ENCODE measurements at regions not wholly inside any gene's neighbourhood (a gene's known extent, or its start where the extent isn't known, plus 50 kb on each side); places are given as distances from the start of the nearest gene placed in this dataset.

- peaks cover 0 to 2% of the 10 kb centered on the region in 2 donors for H3K9me3 ChIP-seq (ENCODE audit: control insufficient read depth in 2 of 2, insufficient read depth in 1 of 2, low read depth in 1 of 2, low read length in 1 of 2)
- H3K27me3 ChIP-seq (ENCODE audit: control insufficient read depth in 3 of 3, insufficient read depth in 3 of 3, low read length in 3 of 3): no peaks in the 10 kb centered on the region
- H3K36me3 ChIP-seq (ENCODE audit: control insufficient read depth in 3 of 3, insufficient read depth in 2 of 3, low read depth in 1 of 3, low read length in 3 of 3): no peaks in the 10 kb centered on the region
- H3K27ac ChIP-seq (ENCODE audit: low read depth in 1 of 3, low read length in 2 of 3): no peak overlapping the region
- H3K4me3 ChIP-seq (ENCODE audit: low read depth in 1 of 3, low read length in 3 of 3): no peak overlapping the region
- no peak for DNase-seq
- FAIRE-seq: no peak
- H3K4me1 ChIP-seq (ENCODE audit: control insufficient read depth in 3 of 3, insufficient read depth in 2 of 3, low read depth in 1 of 3, low read length in 2 of 3): no peaks in the 10 kb centered on the region
- WGBS, 3 donors: 48 to 85% (median 68%) methylated on average over 1 of the region's 1 CpG
Observed at GRCh38 chrX:122078079-122078478, 1030.7 kb downstream of the GLUD2 start.

GRCh38 chrX:122087341-122087740 lies 1039.9 kb downstream of the GLUD2 start:
- FAIRE-seq (no peak), DNase-seq (no peak)
- Histone ChIP-seq H3K27me3 (ENCODE audit: control insufficient read depth in 3 of 3, insufficient read depth in 3 of 3, low read length in 3 of 3) (no peaks in the 10 kb centered on the region), H3K27ac (ENCODE audit: low read depth in 1 of 3, low read length in 2 of 3) (no peak overlapping the region), H3K4me3 (ENCODE audit: low read depth in 1 of 3, low read length in 3 of 3) (no peak overlapping the region), H3K4me1 (ENCODE audit: control insufficient read depth in 3 of 3, insufficient read depth in 2 of 3, low read depth in 1 of 3, low read length in 2 of 3) (no peaks in the 10 kb centered on the region), H3K9me3 (ENCODE audit: control insufficient read depth in 2 of 2, insufficient read depth in 1 of 2, low read depth in 1 of 2, low read length in 1 of 2) (no peaks in the 10 kb centered on the region), H3K36me3 (ENCODE audit: control insufficient read depth in 3 of 3, insufficient read depth in 2 of 3, low read depth in 1 of 3, low read length in 3 of 3) (no peaks in the 10 kb centered on the region)
- WGBS, 3 donors: 0 to 2% (median 0%) methylated on average over 1 of the region's 1 CpG

GRCh38 chrX:122091571-122091970 lies 1044.2 kb downstream of the GLUD2 start:
- Histone ChIP-seq H3K27me3 (ENCODE audit: control insufficient read depth in 3 of 3, insufficient read depth in 3 of 3, low read length in 3 of 3) (no peaks in the 10 kb centered on the region), H3K4me1 (ENCODE audit: control insufficient read depth in 3 of 3, insufficient read depth in 2 of 3, low read depth in 1 of 3, low read length in 2 of 3) (no peaks in the 10 kb centered on the region), H3K4me3 (ENCODE audit: low read depth in 1 of 3, low read length in 3 of 3) (no peak overlapping the region), H3K27ac (ENCODE audit: low read depth in 1 of 3, low read length in 2 of 3) (no peak overlapping the region), H3K9me3 (ENCODE audit: control insufficient read depth in 2 of 2, insufficient read depth in 1 of 2, low read depth in 1 of 2, low read length in 1 of 2) (peaks cover 0 to 5% of the 10 kb centered on the region in 2 donors), H3K36me3 (ENCODE audit: control insufficient read depth in 3 of 3, insufficient read depth in 2 of 3, low read depth in 1 of 3, low read length in 3 of 3) (no peaks in the 10 kb centered on the region)
- DNase-seq: no peak
- FAIRE-seq: no peak

- no peak for FAIRE-seq
- Histone ChIP-seq H3K27ac (ENCODE audit: low read depth in 1 of 3, low read length in 2 of 3) (no peak overlapping the region), H3K4me3 (ENCODE audit: low read depth in 1 of 3, low read length in 3 of 3) (no peak overlapping the region), H3K4me1 (ENCODE audit: control insufficient read depth in 3 of 3, insufficient read depth in 2 of 3, low read depth in 1 of 3, low read length in 2 of 3) (no peaks in the 10 kb centered on the region), H3K36me3 (ENCODE audit: control insufficient read depth in 3 of 3, insufficient read depth in 2 of 3, low read depth in 1 of 3, low read length in 3 of 3) (no peaks in the 10 kb centered on the region), H3K27me3 (ENCODE audit: control insufficient read depth in 3 of 3, insufficient read depth in 3 of 3, low read length in 3 of 3) (no peaks in the 10 kb centered on the region), H3K9me3 (ENCODE audit: control insufficient read depth in 2 of 2, insufficient read depth in 1 of 2, low read depth in 1 of 2, low read length in 1 of 2) (peaks cover 0 to 5% of the 10 kb centered on the region in 2 donors)
- WGBS, 3 donors: 80 to 83% (median 82%) methylated on average over 3 of the region's 3 CpGs
- no peak for DNase-seq
Observed at GRCh38 chrX:122092360-122092759, 1045.0 kb downstream of the GLUD2 start.

- H3K27me3 ChIP-seq (ENCODE audit: control insufficient read depth in 3 of 3, insufficient read depth in 3 of 3, low read length in 3 of 3): no peaks in the 10 kb centered on the region
- H3K27ac ChIP-seq (ENCODE audit: low read depth in 1 of 3, low read length in 2 of 3): no peak overlapping the region
- H3K36me3 ChIP-seq (ENCODE audit: control insufficient read depth in 3 of 3, insufficient read depth in 2 of 3, low read depth in 1 of 3, low read length in 3 of 3): no peaks in the 10 kb centered on the region
- no peak for FAIRE-seq
- peaks cover 0 to 5% of the 10 kb centered on the region in 2 donors for H3K9me3 ChIP-seq (ENCODE audit: control insufficient read depth in 2 of 2, insufficient read depth in 1 of 2, low read depth in 1 of 2, low read length in 1 of 2)
- no peak overlapping the region for H3K4me3 ChIP-seq (ENCODE audit: low read depth in 1 of 3, low read length in 3 of 3)
- no peak for DNase-seq
- H3K4me1 ChIP-seq (ENCODE audit: control insufficient read depth in 3 of 3, insufficient read depth in 2 of 3, low read depth in 1 of 3, low read length in 2 of 3): no peaks in the 10 kb centered on the region
- 92 to 96% (median 93%) methylated on average over 2 of the region's 2 CpGs for WGBS, 3 donors
Observed at GRCh38 chrX:122092978-122093377, 1045.6 kb downstream of the GLUD2 start.

GRCh38 chrX:122094611-122095010 lies 1047.2 kb downstream of the GLUD2 start:
- FAIRE-seq: no peak
- Histone ChIP-seq H3K9me3 (ENCODE audit: control insufficient read depth in 2 of 2, insufficient read depth in 1 of 2, low read depth in 1 of 2, low read length in 1 of 2) (peaks cover 0 to 5% of the 10 kb centered on the region in 2 donors), H3K4me1 (ENCODE audit: control insufficient read depth in 3 of 3, insufficient read depth in 2 of 3, low read depth in 1 of 3, low read length in 2 of 3) (no peaks in the 10 kb centered on the region), H3K4me3 (ENCODE audit: low read depth in 1 of 3, low read length in 3 of 3) (no peak overlapping the region), H3K36me3 (ENCODE audit: control insufficient read depth in 3 of 3, insufficient read depth in 2 of 3, low read depth in 1 of 3, low read length in 3 of 3) (no peaks in the 10 kb centered on the region), H3K27me3 (ENCODE audit: control insufficient read depth in 3 of 3, insufficient read depth in 3 of 3, low read length in 3 of 3) (no peaks in the 10 kb centered on the region), H3K27ac (ENCODE audit: low read depth in 1 of 3, low read length in 2 of 3) (no peak overlapping the region)
- DNase-seq: no peak

- Histone ChIP-seq H3K4me3 (ENCODE audit: low read depth in 1 of 3, low read length in 3 of 3) (no peak overlapping the region), H3K27me3 (ENCODE audit: control insufficient read depth in 3 of 3, insufficient read depth in 3 of 3, low read length in 3 of 3) (no peaks in the 10 kb centered on the region), H3K4me1 (ENCODE audit: control insufficient read depth in 3 of 3, insufficient read depth in 2 of 3, low read depth in 1 of 3, low read length in 2 of 3) (no peaks in the 10 kb centered on the region), H3K36me3 (ENCODE audit: control insufficient read depth in 3 of 3, insufficient read depth in 2 of 3, low read depth in 1 of 3, low read length in 3 of 3) (no peaks in the 10 kb centered on the region), H3K27ac (ENCODE audit: low read depth in 1 of 3, low read length in 2 of 3) (no peak overlapping the region), H3K9me3 (ENCODE audit: control insufficient read depth in 2 of 2, insufficient read depth in 1 of 2, low read depth in 1 of 2, low read length in 1 of 2) (peaks cover 0 to 7% of the 10 kb centered on the region in 2 donors)
- no peak for DNase-seq
- no peak for FAIRE-seq
- 53 to 79% (median 69%) methylated on average over 3 of the region's 3 CpGs for WGBS, 3 donors
Observed at GRCh38 chrX:122113376-122113775, 1066.0 kb downstream of the GLUD2 start.

- DNase-seq (no peak), FAIRE-seq (no peak)
- no peaks in the 10 kb centered on the region for H3K36me3 ChIP-seq (ENCODE audit: control insufficient read depth in 3 of 3, insufficient read depth in 2 of 3, low read depth in 1 of 3, low read length in 3 of 3)
- H3K4me3 ChIP-seq (ENCODE audit: low read depth in 1 of 3, low read length in 3 of 3): no peak overlapping the region
- H3K9me3 ChIP-seq (ENCODE audit: control insufficient read depth in 2 of 2, insufficient read depth in 1 of 2, low read depth in 1 of 2, low read length in 1 of 2): peaks cover 0 to 7% of the 10 kb centered on the region in 2 donors
- 74 to 84% (median 84%) methylated on average over 4 of the region's 4 CpGs for WGBS, 3 donors
- H3K27ac ChIP-seq (ENCODE audit: low read depth in 1 of 3, low read length in 2 of 3): no peak overlapping the region
- H3K27me3 ChIP-seq (ENCODE audit: control insufficient read depth in 3 of 3, insufficient read depth in 3 of 3, low read length in 3 of 3): no peaks in the 10 kb centered on the region
- H3K4me1 ChIP-seq (ENCODE audit: control insufficient read depth in 3 of 3, insufficient read depth in 2 of 3, low read depth in 1 of 3, low read length in 2 of 3): no peaks in the 10 kb centered on the region
Observed at GRCh38 chrX:122113896-122114295, 1066.5 kb downstream of the GLUD2 start.

- H3K36me3 ChIP-seq (ENCODE audit: control insufficient read depth in 3 of 3, insufficient read depth in 2 of 3, low read depth in 1 of 3, low read length in 3 of 3): no peaks in the 10 kb centered on the region
- H3K9me3 ChIP-seq (ENCODE audit: control insufficient read depth in 2 of 2, insufficient read depth in 1 of 2, low read depth in 1 of 2, low read length in 1 of 2): peaks cover 0 to 7% of the 10 kb centered on the region in 2 donors
- 52 to 63% (median 56%) methylated on average over 6 of the region's 6 CpGs for WGBS, 3 donors
- H3K27ac ChIP-seq (ENCODE audit: low read depth in 1 of 3, low read length in 2 of 3): no peak overlapping the region
- H3K4me3 ChIP-seq (ENCODE audit: low read depth in 1 of 3, low read length in 3 of 3): no peak overlapping the region
- H3K27me3 ChIP-seq (ENCODE audit: control insufficient read depth in 3 of 3, insufficient read depth in 3 of 3, low read length in 3 of 3): no peaks in the 10 kb centered on the region
- DNase-seq: no peak
- H3K4me1 ChIP-seq (ENCODE audit: control insufficient read depth in 3 of 3, insufficient read depth in 2 of 3, low read depth in 1 of 3, low read length in 2 of 3): no peaks in the 10 kb centered on the region
- no peak for FAIRE-seq
Observed at GRCh38 chrX:122115604-122116003, 1068.2 kb downstream of the GLUD2 start.
